A549 (cell line): ENCODE measurements at regions not wholly inside any gene's neighbourhood (a gene's known extent, or its start where the extent isn't known, plus 50 kb on each side); places are given as distances from the start of the nearest gene placed in this dataset.

Experiments
- ATAC-seq, 2 experiments: fragments of 200-7000 bp in 1 of 2; fragments of >200 bp in 1 of 2; cut with Nextera tagmentation in 1 of 2; cut with Tn5 transposase in 1 of 2; 3 replicates each; pipeline versions ENCODE4 v1.8.0 to v1.9.1; 2018 to 2020; ENCODE audit warnings: mild to moderate bottlenecking in 1 of 2, moderate library complexity in 1 of 2
- CTCF ChIA-PET: fragments of 300-600 bp; sonication (Branson Sonifier 250); formaldehyde crosslinking; extraction: SDS; loops from one replicate; lab custom pipeline; 2021; ENCODE audit warnings: antibody characterized with exemption, inconsistent platforms; lab: Yijun Ruan, JAX
- POLR2A ChIA-PET: fragments of 350-600 bp; formaldehyde crosslinking; extraction: SDS; loops from one replicate; lab custom pipeline; 2021; ENCODE audit warnings: antibody characterized with exemption, inconsistent platforms; lab: Yijun Ruan, JAX
- DNase-seq, 2 experiments: peaks; one replicate each; pipeline versions ENCODE4 v3.0.0 to v3.0.0-alpha.2; 2011 to 2016; ENCODE audit warnings: low read depth in 1 of 2, low spot score in 1 of 2
- FAIRE-seq: peaks from 2 replicates; lab custom pipeline; 2011; peaks lifted over from hg19 to GRCh38; lab: Jason Lieb, UNC
- H3K27ac ChIP-seq, 2 experiments: fragments of >200 bp; sonication (Bioruptor Twin); formaldehyde crosslinking; 3 replicates each; pipeline ENCODE4 v1.5.1; 2016 to 2017
- H3K4me1 ChIP-seq: fragments of >200 bp; sonication (Bioruptor Twin); formaldehyde crosslinking; 3 replicates; pipeline ENCODE4 v1.6.1; 2016
- H3K4me2 ChIP-seq: fragments of >200 bp; sonication (Bioruptor Twin); formaldehyde crosslinking; 3 replicates; pipeline ENCODE4 v1.6.1; 2016
- H3K4me3 ChIP-seq: fragments of >200 bp; sonication (Bioruptor Twin); formaldehyde crosslinking; 3 replicates; pipeline ENCODE4 v1.5.1; 2016
- H3K9me3 ChIP-seq: fragments of >200 bp; sonication (Bioruptor Twin); formaldehyde crosslinking; 3 replicates; pipeline ENCODE4 v1.6.1; 2016
- CBX2 ChIP-seq: fragments of 200-600 bp; sonication (generic); IDR thresholded peaks from 2 replicates; pipeline ENCODE4 v1.6.1; 2016; ENCODE audit warnings: low read depth, mild to moderate bottlenecking, borderline replicate concordance
- CHD2 ChIP-seq: fragments of 150-350 bp; IDR thresholded peaks from 2 replicates; pipeline ENCODE4 v1.6.1; 2014; ENCODE audit warnings: low read length; ENCODE audit not compliant: partially characterized antibody
- CHD4 ChIP-seq: fragments of 200-600 bp; sonication (generic); IDR thresholded peaks from 2 replicates; pipeline ENCODE4 v1.6.1; 2016; ENCODE audit warnings: antibody characterized with exemption, mild to moderate bottlenecking, borderline replicate concordance
- FOXS1 ChIP-seq: fragments of 250-450 bp; sonication (Bioruptor Pico); IDR thresholded peaks from 2 replicates; pipeline ENCODE4 v1.5.0; 2020; ENCODE audit warnings: mild to moderate bottlenecking, moderate library complexity
- GATA3 ChIP-seq: IDR thresholded peaks from 2 replicates; pipeline ENCODE4 v1.6.1; 2012; ENCODE audit warnings: borderline replicate concordance
- HDAC2 ChIP-seq: fragments of 200-600 bp; sonication (generic); IDR thresholded peaks from 2 replicates; pipeline ENCODE4 v1.6.1; 2016
- HOXA7 ChIP-seq: fragments of 250-450 bp; sonication (Bioruptor Pico); IDR thresholded peaks from 2 replicates; pipeline ENCODE4 v1.5.0; 2020; ENCODE audit warnings: mild to moderate bottlenecking, moderate library complexity
- HOXB5 ChIP-seq: fragments of 250-450 bp; sonication (Bioruptor Pico); IDR thresholded peaks from 2 replicates; pipeline ENCODE4 v1.5.0; 2020; ENCODE audit warnings: mild to moderate bottlenecking, moderate library complexity
- JUN ChIP-seq, 2 experiments: fragments of >200 bp; sonication (Bioruptor Twin); formaldehyde crosslinking; IDR thresholded peaks; 2 replicates in 1 of 2; 3 replicates in 1 of 2; pipeline ENCODE4 v1.6.1; 2016 to 2017
- JUNB ChIP-seq: fragments of >200 bp; sonication (Bioruptor Twin); formaldehyde crosslinking; IDR thresholded peaks from 2 replicates; pipeline ENCODE4 v1.6.1; 2016
- MAFK ChIP-seq: fragments of 450-650 bp; IDR thresholded peaks from 2 replicates; pipeline ENCODE4 v1.6.1; 2014; ENCODE audit not compliant: partially characterized antibody
- MAZ ChIP-seq: fragments of 150-350 bp; IDR thresholded peaks from 2 replicates; pipeline ENCODE4 v1.6.1; 2014; ENCODE audit warnings: antibody characterized with exemption, low read depth, low read length, borderline replicate concordance
- NFE2L2 ChIP-seq: fragments of 150-350 bp; conservative IDR thresholded peaks from 2 replicates; pipeline ENCODE4 v1.6.1; 2014; ENCODE audit warnings: low read length
- RARB ChIP-seq: fragments of 250-450 bp; sonication (Bioruptor Pico); IDR thresholded peaks from 2 replicates; pipeline ENCODE4 v1.8.0; 2021; ENCODE audit warnings: mild to moderate bottlenecking, moderate library complexity
- RCOR1 ChIP-seq: fragments of 150-350 bp; IDR thresholded peaks from 2 replicates; pipeline ENCODE4 v1.6.1; 2014; ENCODE audit warnings: antibody characterized with exemption, low read length, low read depth
- TP53 ChIP-seq: fragments of 250-450 bp; sonication (Bioruptor Pico); IDR thresholded peaks from 2 replicates; pipeline ENCODE4 v1.5.0; 2021; ENCODE audit warnings: mild to moderate bottlenecking, moderate library complexity
- ZC3H11A ChIP-seq: fragments of 450-650 bp; IDR thresholded peaks from 2 replicates; pipeline ENCODE4 v1.6.1; 2014; ENCODE audit warnings: antibody characterized with exemption, mild to moderate bottlenecking
- WGBS: methylation state at CpG from one replicate; pipeline ENCODE4 v1.1.6; 2017; ENCODE audit errors: missing lambda C conversion rate; 5-methylcytosine and 5-hydroxymethylcytosine counted together
- TF ChIP-seq, protein P1 (sequence below): IDR thresholded peaks from 2 replicates; pipeline ENCODE4 v1.6.1; 2012; ENCODE audit warnings: low read depth, borderline replicate concordance
- TF ChIP-seq, protein P2 (sequence below): fragments of 200-600 bp; sonication (generic); IDR thresholded peaks from 2 replicates; pipeline ENCODE4 v1.6.1; 2016; ENCODE audit warnings: antibody characterized with exemption, mild to moderate bottlenecking, moderate library complexity
- TF ChIP-seq, protein P3 (sequence below): IDR thresholded peaks from 2 replicates; pipeline ENCODE4 v1.6.1; 2012
- TF ChIP-seq, protein P4 (sequence below): fragments of >200 bp; sonication (Bioruptor Twin); formaldehyde crosslinking; IDR thresholded peaks from 3 replicates; pipeline ENCODE4 v1.6.1; 2016

DNA sequence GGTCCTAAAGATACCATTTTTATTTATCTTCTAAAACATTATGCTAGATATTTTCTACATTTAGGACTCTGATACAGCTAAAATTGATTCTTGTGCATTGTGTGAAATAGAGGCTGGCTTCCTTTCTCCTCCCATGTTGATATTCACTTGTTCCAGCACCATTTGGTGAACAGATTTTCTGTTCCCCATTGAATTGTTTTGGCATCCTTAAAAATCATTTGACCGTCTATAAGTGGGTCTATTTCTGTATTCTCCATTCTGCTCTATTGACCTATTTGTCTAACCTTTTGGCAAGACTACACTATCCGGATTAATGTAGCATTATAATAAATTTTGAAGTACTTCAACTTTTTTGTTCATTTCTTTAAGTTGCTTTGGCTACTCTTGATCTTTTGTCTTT, 2689.2 kb downstream of the PCDH9 start:
- Histone ChIP-seq H3K27ac (no peak overlapping the region), H3K4me1 (no peaks in the 10 kb centered on the region), H3K4me2 (no peak overlapping the region), H3K4me3 (no peak overlapping the region), H3K9me3 (no peaks in the 10 kb centered on the region)
- POLR2A ChIA-PET: no interaction called here
- WGBS: 85% methylated on average over 2 of the region's 2 CpGs
- no peak for DNase-seq
- CTCF ChIA-PET: no interaction called here
- no peak for ATAC-seq
- no peak for FAIRE-seq
- TF ChIP-seq, protein P1, sequence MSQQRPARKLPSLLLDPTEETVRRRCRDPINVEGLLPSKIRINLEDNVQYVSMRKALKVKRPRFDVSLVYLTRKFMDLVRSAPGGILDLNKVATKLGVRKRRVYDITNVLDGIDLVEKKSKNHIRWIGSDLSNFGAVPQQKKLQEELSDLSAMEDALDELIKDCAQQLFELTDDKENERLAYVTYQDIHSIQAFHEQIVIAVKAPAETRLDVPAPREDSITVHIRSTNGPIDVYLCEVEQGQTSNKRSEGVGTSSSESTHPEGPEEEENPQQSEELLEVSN: no peak
- TF ChIP-seq, protein P2, sequence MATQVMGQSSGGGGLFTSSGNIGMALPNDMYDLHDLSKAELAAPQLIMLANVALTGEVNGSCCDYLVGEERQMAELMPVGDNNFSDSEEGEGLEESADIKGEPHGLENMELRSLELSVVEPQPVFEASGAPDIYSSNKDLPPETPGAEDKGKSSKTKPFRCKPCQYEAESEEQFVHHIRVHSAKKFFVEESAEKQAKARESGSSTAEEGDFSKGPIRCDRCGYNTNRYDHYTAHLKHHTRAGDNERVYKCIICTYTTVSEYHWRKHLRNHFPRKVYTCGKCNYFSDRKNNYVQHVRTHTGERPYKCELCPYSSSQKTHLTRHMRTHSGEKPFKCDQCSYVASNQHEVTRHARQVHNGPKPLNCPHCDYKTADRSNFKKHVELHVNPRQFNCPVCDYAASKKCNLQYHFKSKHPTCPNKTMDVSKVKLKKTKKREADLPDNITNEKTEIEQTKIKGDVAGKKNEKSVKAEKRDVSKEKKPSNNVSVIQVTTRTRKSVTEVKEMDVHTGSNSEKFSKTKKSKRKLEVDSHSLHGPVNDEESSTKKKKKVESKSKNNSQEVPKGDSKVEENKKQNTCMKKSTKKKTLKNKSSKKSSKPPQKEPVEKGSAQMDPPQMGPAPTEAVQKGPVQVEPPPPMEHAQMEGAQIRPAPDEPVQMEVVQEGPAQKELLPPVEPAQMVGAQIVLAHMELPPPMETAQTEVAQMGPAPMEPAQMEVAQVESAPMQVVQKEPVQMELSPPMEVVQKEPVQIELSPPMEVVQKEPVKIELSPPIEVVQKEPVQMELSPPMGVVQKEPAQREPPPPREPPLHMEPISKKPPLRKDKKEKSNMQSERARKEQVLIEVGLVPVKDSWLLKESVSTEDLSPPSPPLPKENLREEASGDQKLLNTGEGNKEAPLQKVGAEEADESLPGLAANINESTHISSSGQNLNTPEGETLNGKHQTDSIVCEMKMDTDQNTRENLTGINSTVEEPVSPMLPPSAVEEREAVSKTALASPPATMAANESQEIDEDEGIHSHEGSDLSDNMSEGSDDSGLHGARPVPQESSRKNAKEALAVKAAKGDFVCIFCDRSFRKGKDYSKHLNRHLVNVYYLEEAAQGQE: no peak
- no peak for TF ChIP-seq ZC3H11A
- TF ChIP-seq JUN (IDR thresholded peaks at IDR 0.05): no peak
- no peak for TF ChIP-seq CHD4
- TF ChIP-seq MAFK: no peak
- no peak for TF ChIP-seq HOXB5 (CRISPR knock-in tag)
- TF ChIP-seq, protein P3, sequence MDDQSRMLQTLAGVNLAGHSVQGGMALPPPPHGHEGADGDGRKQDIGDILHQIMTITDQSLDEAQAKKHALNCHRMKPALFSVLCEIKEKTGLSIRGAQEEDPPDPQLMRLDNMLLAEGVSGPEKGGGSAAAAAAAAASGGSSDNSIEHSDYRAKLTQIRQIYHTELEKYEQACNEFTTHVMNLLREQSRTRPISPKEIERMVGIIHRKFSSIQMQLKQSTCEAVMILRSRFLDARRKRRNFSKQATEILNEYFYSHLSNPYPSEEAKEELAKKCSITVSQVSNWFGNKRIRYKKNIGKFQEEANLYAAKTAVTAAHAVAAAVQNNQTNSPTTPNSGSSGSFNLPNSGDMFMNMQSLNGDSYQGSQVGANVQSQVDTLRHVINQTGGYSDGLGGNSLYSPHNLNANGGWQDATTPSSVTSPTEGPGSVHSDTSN: no peak
- TF ChIP-seq HOXA7 (CRISPR knock-in tag): no peak
- TF ChIP-seq RARB: no peak
- TF ChIP-seq CBX2: no peak
- TF ChIP-seq RCOR1: no peak
- TF ChIP-seq FOXS1 (CRISPR knock-in tag): no peak
- TF ChIP-seq TP53: no peak
- no peak for TF ChIP-seq MAZ
- TF ChIP-seq HDAC2: no peak
- TF ChIP-seq, protein P4, sequence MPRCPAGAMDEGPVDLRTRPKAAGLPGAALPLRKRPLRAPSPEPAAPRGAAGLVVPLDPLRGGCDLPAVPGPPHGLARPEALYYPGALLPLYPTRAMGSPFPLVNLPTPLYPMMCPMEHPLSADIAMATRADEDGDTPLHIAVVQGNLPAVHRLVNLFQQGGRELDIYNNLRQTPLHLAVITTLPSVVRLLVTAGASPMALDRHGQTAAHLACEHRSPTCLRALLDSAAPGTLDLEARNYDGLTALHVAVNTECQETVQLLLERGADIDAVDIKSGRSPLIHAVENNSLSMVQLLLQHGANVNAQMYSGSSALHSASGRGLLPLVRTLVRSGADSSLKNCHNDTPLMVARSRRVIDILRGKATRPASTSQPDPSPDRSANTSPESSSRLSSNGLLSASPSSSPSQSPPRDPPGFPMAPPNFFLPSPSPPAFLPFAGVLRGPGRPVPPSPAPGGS: no peak

DNA sequence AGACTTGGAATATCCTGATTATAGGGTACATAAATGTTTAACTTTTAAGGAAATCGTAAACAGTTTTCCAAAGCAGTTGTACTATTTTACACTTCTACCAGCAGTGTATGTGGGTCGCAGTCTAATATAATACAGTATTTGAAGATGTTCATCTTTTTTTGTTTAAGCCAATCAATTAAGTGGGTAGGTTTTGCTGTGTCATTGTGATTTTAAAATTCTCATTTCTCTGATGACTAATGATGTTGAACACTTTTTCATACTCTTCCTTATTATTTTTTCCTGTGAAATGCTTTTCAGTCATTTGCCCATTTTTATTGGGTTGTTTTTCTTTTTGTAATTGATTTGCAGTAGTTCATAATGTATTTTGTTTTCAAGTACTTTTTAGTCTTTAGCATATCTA, 2689.7 kb downstream of the PCDH9 start:
- ATAC-seq (no peak), FAIRE-seq (no peak), DNase-seq (peak in 1 of 2 experiments; percentile 24)
- H3K4me1 ChIP-seq: no peaks in the 10 kb centered on the region
- TF ChIP-seq MAFK: peak; percentile 63
- TF ChIP-seq GATA3: no peak
- no peak for TF ChIP-seq CHD2
- TF ChIP-seq NFE2L2: peak; percentile 51; the same call in 1 of the 2 replicates
- no peak for TF ChIP-seq JUNB
- no peak overlapping the region for H3K4me2 ChIP-seq
- no peak overlapping the region for H3K27ac ChIP-seq
- ChIA-PET POLR2A (no interaction called here), CTCF (no interaction called here)
- WGBS: 85% methylated on average over 2 of the region's 2 CpGs
- no peaks in the 10 kb centered on the region for H3K9me3 ChIP-seq
- no peak overlapping the region for H3K4me3 ChIP-seq
